HFFc6 (cell line): ENCODE measurements at regions not wholly inside any gene's neighbourhood (a gene's known extent, or its start where the extent isn't known, plus 50 kb on each side); places are given as distances from the start of the nearest gene placed in this dataset.

Source experiments
- DNase-seq: peaks from one replicate; pipeline ENCODE4 v3.0.0-alpha.2; 2018
- H3K27ac Mint-ChIP-seq: 2 replicates; pipeline ENCODE4 v1.8.0; 2020; ENCODE audit warnings: mild to moderate bottlenecking, mixed read lengths
- H3K27me3 Mint-ChIP-seq: 2 replicates; pipeline ENCODE4 v1.8.0; 2021; ENCODE audit warnings: mild to moderate bottlenecking, moderate library complexity, mixed read lengths; ENCODE audit not compliant: insufficient read depth
- H3K36me3 Mint-ChIP-seq: 2 replicates; pipeline ENCODE4 v1.8.0; 2021; ENCODE audit warnings: low read depth, mixed read lengths
- H3K4me1 Mint-ChIP-seq: 2 replicates; pipeline ENCODE4 v1.8.0; 2020; ENCODE audit warnings: low read depth, mixed read lengths
- H3K4me3 Mint-ChIP-seq: 2 replicates; pipeline ENCODE4 v1.8.0; 2020; ENCODE audit warnings: mild to moderate bottlenecking, moderate library complexity, mixed read lengths
- H3K9me3 Mint-ChIP-seq: 2 replicates; pipeline ENCODE4 v1.8.0; 2020; ENCODE audit warnings: mild to moderate bottlenecking, mixed read lengths
- TF ChIP-seq, protein P1 (sequence below): fragments of 200-600 bp; sonication (generic); IDR thresholded peaks from 2 replicates; pipeline ENCODE4 v1.5.0; 2021; ENCODE audit warnings: antibody characterized with exemption, mild to moderate bottlenecking

DNA sequence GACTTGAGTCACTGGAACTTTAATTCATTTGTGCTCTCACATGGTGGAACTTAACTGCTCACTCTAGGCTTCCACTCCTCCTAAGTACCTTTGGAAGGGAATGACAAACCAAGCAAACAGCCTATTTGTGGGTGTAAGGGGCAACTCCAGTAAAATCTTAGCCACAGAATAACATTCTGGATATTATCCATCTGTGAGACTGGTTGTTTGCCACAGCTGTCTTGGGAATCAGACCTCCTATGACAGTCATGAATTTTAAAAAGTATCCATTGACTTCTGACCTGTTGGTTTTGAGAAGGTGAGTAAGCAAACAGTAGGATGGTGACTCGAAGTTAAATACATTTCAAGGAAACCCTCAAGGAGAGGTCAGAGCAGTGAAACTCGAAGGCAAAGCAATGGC lies 147.3 kb upstream of the CDIN1 start:
- H3K9me3 Mint-ChIP-seq = no peaks in the 10 kb centered on the region
- peak overlapping the region; percentile 44; the same call in 1 of the 2 replicates for H3K4me3 Mint-ChIP-seq
- H3K27ac Mint-ChIP-seq = peak overlapping the region; percentile 82
- DNase-seq = peak; percentile 85
- peaks cover 70% of the 10 kb centered on the region for H3K4me1 Mint-ChIP-seq
- H3K36me3 Mint-ChIP-seq = no peaks in the 10 kb centered on the region
- no peaks in the 10 kb centered on the region for H3K27me3 Mint-ChIP-seq
- TF ChIP-seq, protein P1, sequence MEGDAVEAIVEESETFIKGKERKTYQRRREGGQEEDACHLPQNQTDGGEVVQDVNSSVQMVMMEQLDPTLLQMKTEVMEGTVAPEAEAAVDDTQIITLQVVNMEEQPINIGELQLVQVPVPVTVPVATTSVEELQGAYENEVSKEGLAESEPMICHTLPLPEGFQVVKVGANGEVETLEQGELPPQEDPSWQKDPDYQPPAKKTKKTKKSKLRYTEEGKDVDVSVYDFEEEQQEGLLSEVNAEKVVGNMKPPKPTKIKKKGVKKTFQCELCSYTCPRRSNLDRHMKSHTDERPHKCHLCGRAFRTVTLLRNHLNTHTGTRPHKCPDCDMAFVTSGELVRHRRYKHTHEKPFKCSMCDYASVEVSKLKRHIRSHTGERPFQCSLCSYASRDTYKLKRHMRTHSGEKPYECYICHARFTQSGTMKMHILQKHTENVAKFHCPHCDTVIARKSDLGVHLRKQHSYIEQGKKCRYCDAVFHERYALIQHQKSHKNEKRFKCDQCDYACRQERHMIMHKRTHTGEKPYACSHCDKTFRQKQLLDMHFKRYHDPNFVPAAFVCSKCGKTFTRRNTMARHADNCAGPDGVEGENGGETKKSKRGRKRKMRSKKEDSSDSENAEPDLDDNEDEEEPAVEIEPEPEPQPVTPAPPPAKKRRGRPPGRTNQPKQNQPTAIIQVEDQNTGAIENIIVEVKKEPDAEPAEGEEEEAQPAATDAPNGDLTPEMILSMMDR = no peak

DNA sequence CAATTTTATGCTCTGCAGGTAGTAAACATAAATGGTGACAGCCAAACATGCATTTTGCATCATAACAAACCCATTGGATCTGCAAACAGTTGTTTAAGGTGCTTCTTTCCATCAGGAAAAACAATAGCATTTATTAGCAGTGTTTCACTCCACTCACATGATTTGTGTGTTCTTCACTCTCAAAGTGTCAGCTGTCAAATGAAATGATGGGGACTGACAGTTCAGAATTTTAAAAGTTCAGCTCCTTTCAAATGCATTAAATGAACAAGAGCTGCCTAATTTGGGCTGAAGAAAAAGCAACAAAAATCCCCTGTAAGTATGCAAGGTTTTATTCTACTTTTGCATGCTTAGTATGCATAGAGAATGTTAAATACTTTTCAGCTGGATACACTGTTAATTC lies 145.2 kb upstream of the CDIN1 start:
- no peak overlapping the region for H3K27ac Mint-ChIP-seq
- no peaks in the 10 kb centered on the region for H3K27me3 Mint-ChIP-seq
- no peaks in the 10 kb centered on the region for H3K36me3 Mint-ChIP-seq
- no peak overlapping the region for H3K4me3 Mint-ChIP-seq
- TF ChIP-seq, protein P1 = no peak
- H3K9me3 Mint-ChIP-seq = no peaks in the 10 kb centered on the region
- no peak for DNase-seq
- peaks cover 49% of the 10 kb centered on the region for H3K4me1 Mint-ChIP-seq

DNA sequence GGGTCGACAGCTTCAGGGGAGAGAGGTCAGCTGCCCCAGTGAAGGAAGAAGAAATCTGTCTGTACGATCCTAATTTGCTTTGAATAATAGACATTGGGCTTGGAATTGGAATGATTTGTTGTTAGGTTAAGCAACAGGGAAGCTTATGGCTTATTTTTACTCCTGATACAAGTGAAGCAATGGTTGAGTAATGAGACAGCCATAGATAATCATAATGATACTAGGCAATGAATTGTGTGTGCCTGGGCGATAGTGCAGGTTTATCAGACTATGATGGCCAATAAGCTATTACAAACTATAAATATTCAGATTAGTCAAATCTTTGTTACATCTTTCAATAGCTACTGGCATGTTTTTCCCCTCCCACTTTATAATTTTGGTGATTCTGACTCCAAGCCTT lies 140.9 kb upstream of the CDIN1 start:
- Mint-ChIP-seq H3K4me3 (no peak overlapping the region), H3K4me1 (peaks cover 7% of the 10 kb centered on the region), H3K27me3 (peaks cover 3% of the 10 kb centered on the region; the same call in 1 of the 2 replicates), H3K36me3 (no peaks in the 10 kb centered on the region), H3K9me3 (no peaks in the 10 kb centered on the region), H3K27ac (no peak overlapping the region)
- TF ChIP-seq, protein P1 = no peak
- no peak for DNase-seq

DNA sequence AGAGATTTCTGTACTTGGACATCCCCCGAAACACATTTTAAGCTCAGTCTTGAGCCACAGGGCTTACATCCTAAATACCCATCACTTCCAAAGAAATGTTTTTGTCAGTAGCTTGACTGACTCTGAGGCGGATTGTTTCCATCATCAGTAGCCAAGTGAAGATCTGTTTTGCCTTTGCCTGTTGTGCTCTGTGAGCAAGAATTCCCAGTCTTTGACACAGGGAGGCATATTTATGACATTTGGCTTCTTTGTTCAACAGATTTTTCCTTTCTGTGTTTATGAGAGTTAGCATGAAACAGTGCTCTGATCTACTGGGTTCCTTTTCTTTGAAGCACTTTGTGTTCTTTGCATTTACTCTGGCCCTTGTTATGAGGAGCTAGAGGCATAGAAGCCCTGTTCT lies 132.1 kb upstream of the CDIN1 start:
- Mint-ChIP-seq H3K9me3 (no peaks in the 10 kb centered on the region), H3K27ac (no peak overlapping the region), H3K36me3 (no peaks in the 10 kb centered on the region), H3K4me1 (no peaks in the 10 kb centered on the region), H3K27me3 (no peaks in the 10 kb centered on the region; the same call in 1 of the 2 replicates), H3K4me3 (no peak overlapping the region)
- TF ChIP-seq, protein P1 = no peak
- no peak for DNase-seq

DNA sequence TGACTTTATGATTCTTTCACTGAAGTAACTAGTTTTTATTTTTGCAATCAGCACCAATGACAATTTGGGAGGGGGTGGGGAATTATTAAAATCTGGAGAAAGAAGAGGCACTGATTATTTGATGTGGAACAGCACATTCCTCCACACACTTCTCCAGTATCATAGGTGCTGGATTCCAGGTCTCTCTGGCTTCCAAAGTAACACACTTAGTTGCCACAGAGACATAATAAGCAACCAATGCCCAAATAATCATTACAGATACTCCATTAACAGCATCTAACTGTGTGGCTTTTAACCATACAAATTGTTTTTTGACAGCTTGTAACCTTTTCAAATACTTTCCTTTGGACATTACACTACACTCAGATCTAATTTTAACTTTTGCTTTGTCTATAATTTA lies 131.0 kb upstream of the CDIN1 start:
- no peak overlapping the region for H3K4me3 Mint-ChIP-seq
- no peaks in the 10 kb centered on the region for H3K9me3 Mint-ChIP-seq
- H3K4me1 Mint-ChIP-seq = no peaks in the 10 kb centered on the region
- no peaks in the 10 kb centered on the region for H3K36me3 Mint-ChIP-seq
- H3K27ac Mint-ChIP-seq = no peak overlapping the region
- DNase-seq = no peak
- no peaks in the 10 kb centered on the region; the same call in 1 of the 2 replicates for H3K27me3 Mint-ChIP-seq
- TF ChIP-seq, protein P1 = no peak
